ENCODE measurements at regions not wholly inside any gene's neighbourhood (a gene's known extent, or its start where the extent isn't known, plus 50 kb on each side); places are given as distances from the start of the nearest gene placed in this dataset.

DNA sequence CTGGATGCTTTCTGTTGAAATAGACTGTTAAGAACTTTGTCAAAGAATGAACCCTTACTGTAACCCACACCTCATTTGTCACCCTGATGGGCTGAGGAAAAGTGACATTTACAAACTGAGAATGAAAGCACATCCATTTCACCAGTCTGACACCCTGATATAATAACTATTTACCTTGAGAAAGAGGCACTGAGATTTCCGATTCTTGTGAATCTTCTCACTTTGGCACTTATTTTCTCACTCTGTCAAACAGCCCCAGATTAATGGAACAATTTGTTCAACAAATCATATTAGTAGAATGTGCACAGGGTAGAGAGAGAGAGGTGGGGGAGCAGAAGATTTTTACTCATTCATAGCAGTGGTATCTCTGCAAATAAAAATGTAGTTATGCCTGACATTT lies 606.9 kb downstream of the MCTP2 start:
- no peaks in the 10 kb centered on the region for H3K36me3 ChIP-seq (ENCODE audit: control insufficient read depth, insufficient read depth, low read length)
- peaks cover 13% of the 10 kb centered on the region for H3K9me3 ChIP-seq (ENCODE audit: control insufficient read depth, low read length)
- 100% methylated on average over 1 of the region's 1 CpG; no CpG with 5 or more reads in 1 of the 2 experiments for WGBS, 2 experiments (ENCODE audit: insufficient coverage in 2 of 2)
- H3K4me3 ChIP-seq (ENCODE audit: extremely low read depth, insufficient read depth, low read length, poor library complexity, severe bottlenecking), result no peak overlapping the region
- H3K4me1 ChIP-seq (ENCODE audit: control insufficient read depth, insufficient read depth, low read length, poor library complexity, severe bottlenecking), result no peaks in the 10 kb centered on the region
- no peak overlapping the region for H3K27ac ChIP-seq (ENCODE audit: low read depth, low read length, severe bottlenecking)

DNA sequence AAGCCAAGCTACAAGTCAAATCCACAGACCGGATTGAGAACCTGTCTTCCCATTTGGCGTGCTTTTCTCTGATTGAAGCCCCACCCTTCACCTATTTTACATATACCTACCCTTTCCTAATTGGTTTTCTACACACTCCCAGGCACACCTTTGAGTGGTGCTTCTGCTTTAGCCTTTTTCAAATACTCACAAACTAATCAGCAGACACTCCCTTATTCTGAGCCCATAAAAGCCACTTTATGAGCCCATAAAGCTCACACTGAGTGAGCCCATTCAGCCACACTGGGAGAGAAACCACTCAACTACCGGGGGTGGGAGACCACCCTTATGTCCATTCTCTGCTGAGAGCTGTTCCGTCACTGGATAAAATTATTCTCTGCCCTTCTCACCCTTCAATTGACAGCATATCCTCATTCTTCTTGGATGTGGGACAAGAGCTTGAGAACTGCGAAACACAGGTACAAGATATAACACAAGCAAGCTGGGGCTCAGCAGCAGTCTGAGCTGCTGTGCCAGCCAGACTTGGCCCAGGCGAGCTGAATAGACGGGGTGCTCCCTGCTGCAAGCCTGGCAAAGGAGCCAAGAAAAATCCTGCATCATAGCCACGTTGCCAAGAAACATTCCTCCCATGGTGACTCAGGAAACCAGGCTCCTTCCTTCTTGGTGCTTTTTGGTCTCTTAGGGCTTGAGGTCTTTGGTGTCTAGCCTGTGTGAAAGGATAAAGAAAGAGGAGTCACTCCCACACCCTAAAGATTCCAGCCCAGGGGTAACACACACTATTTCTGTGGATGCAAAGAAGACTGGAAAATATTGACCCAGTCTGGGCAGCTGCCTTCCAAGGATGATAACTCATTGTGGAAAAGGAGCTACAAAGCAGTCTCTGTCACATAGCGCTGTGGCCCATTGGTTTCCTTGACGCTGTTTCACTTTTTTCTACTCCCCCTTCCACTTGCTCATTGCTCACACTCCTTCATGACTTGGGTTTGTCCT lies 609.7 kb downstream of the MCTP2 start:
- Histone ChIP-seq H3K4me3 (ENCODE audit: extremely low read depth, insufficient read depth, low read length, poor library complexity, severe bottlenecking) (no peak overlapping the region), H3K9me3 (ENCODE audit: control insufficient read depth, low read length) (peaks cover 18% of the 10 kb centered on the region), H3K4me1 (ENCODE audit: control insufficient read depth, insufficient read depth, low read length, poor library complexity, severe bottlenecking) (peaks cover 10% of the 10 kb centered on the region), H3K27ac (ENCODE audit: low read depth, low read length, severe bottlenecking) (no peak overlapping the region), H3K36me3 (ENCODE audit: control insufficient read depth, insufficient read depth, low read length) (no peaks in the 10 kb centered on the region)
- 88 to 93% methylated on average over 8 to 9 of the region's 10 CpGs for WGBS, 2 experiments (ENCODE audit: insufficient coverage in 2 of 2)

DNA sequence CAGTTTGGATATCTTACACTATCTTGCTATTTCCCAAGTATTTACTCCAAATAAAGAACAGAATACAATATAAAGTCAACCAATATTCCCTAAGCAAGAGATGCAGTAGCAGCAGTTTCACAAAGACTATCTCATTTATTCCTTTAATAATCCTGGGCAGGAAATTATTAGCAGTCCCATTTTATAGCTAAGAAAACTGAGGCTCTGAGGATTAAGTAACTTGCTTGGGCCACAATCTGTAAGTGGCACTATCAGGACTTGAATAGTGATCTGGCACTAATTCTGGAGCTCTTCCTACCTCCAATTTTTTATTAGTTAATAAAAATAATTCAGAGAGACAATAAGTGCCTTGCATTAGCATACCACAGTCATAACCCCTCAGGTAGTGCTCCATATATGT lies 611.7 kb downstream of the MCTP2 start:
- no peak overlapping the region for H3K27ac ChIP-seq (ENCODE audit: low read depth, low read length, severe bottlenecking)
- no peak overlapping the region for H3K4me3 ChIP-seq (ENCODE audit: extremely low read depth, insufficient read depth, low read length, poor library complexity, severe bottlenecking)
- peaks cover 24% of the 10 kb centered on the region for H3K9me3 ChIP-seq (ENCODE audit: control insufficient read depth, low read length)
- peaks cover 10% of the 10 kb centered on the region for H3K4me1 ChIP-seq (ENCODE audit: control insufficient read depth, insufficient read depth, low read length, poor library complexity, severe bottlenecking)
- no peaks in the 10 kb centered on the region for H3K36me3 ChIP-seq (ENCODE audit: control insufficient read depth, insufficient read depth, low read length)

- WGBS, 2 experiments (ENCODE audit: insufficient coverage in 2 of 2), result 80 to 90% methylated on average over 1 to 2 of the region's 5 CpGs
- H3K4me1 ChIP-seq (ENCODE audit: control insufficient read depth, insufficient read depth, low read length, poor library complexity, severe bottlenecking), result peaks cover 10% of the 10 kb centered on the region
- no peaks in the 10 kb centered on the region for H3K36me3 ChIP-seq (ENCODE audit: control insufficient read depth, insufficient read depth, low read length)
- peak overlapping the region; percentile 18 for H3K4me3 ChIP-seq (ENCODE audit: extremely low read depth, insufficient read depth, low read length, poor library complexity, severe bottlenecking)
- peak overlapping the region; percentile 87 for H3K27ac ChIP-seq (ENCODE audit: low read depth, low read length, severe bottlenecking)
- peaks cover 24% of the 10 kb centered on the region for H3K9me3 ChIP-seq (ENCODE audit: control insufficient read depth, low read length)
Measured at GRCh38 chr15:94844198-94844537, 612.8 kb downstream of the MCTP2 start.

GRCh38 chr15:94844538-94845389 lies 613.4 kb downstream of the MCTP2 start:
- Histone ChIP-seq H3K4me1 (ENCODE audit: control insufficient read depth, insufficient read depth, low read length, poor library complexity, severe bottlenecking) (peaks cover 10% of the 10 kb centered on the region), H3K36me3 (ENCODE audit: control insufficient read depth, insufficient read depth, low read length) (no peaks in the 10 kb centered on the region), H3K9me3 (ENCODE audit: control insufficient read depth, low read length) (peaks cover 24% of the 10 kb centered on the region), H3K4me3 (ENCODE audit: extremely low read depth, insufficient read depth, low read length, poor library complexity, severe bottlenecking) (peak overlapping the region; percentile 18), H3K27ac (ENCODE audit: low read depth, low read length, severe bottlenecking) (peak overlapping the region; percentile 87)
- 6 to 11% methylated on average over 28 to 43 of the region's 83 CpGs for WGBS, 2 experiments (ENCODE audit: insufficient coverage in 2 of 2)

GRCh38 chr15:94845390-94845716 lies 614.0 kb downstream of the MCTP2 start:
- H3K4me3 ChIP-seq (ENCODE audit: extremely low read depth, insufficient read depth, low read length, poor library complexity, severe bottlenecking), result peak overlapping the region; percentile 5
- H3K27ac ChIP-seq (ENCODE audit: low read depth, low read length, severe bottlenecking), result peak overlapping the region; percentile 87
- no peaks in the 10 kb centered on the region for H3K36me3 ChIP-seq (ENCODE audit: control insufficient read depth, insufficient read depth, low read length)
- WGBS, 2 experiments (ENCODE audit: insufficient coverage in 2 of 2), result 24 to 56% methylated on average over 4 to 6 of the region's 9 CpGs
- peaks cover 24% of the 10 kb centered on the region for H3K9me3 ChIP-seq (ENCODE audit: control insufficient read depth, low read length)
- H3K4me1 ChIP-seq (ENCODE audit: control insufficient read depth, insufficient read depth, low read length, poor library complexity, severe bottlenecking), result peaks cover 10% of the 10 kb centered on the region

- Histone ChIP-seq H3K36me3 (ENCODE audit: control insufficient read depth, insufficient read depth, low read length) (no peaks in the 10 kb centered on the region), H3K9me3 (ENCODE audit: control insufficient read depth, low read length) (peaks cover 11% of the 10 kb centered on the region), H3K4me3 (ENCODE audit: extremely low read depth, insufficient read depth, low read length, poor library complexity, severe bottlenecking) (no peak overlapping the region), H3K4me1 (ENCODE audit: control insufficient read depth, insufficient read depth, low read length, poor library complexity, severe bottlenecking) (peaks cover 10% of the 10 kb centered on the region), H3K27ac (ENCODE audit: low read depth, low read length, severe bottlenecking) (no peak overlapping the region)
- WGBS, 2 experiments (ENCODE audit: insufficient coverage in 2 of 2), result 93 to 100% methylated on average over 3 of the region's 4 CpGs
Measured at GRCh38 chr15:94847325-94847724, 616.0 kb downstream of the MCTP2 start.

DNA sequence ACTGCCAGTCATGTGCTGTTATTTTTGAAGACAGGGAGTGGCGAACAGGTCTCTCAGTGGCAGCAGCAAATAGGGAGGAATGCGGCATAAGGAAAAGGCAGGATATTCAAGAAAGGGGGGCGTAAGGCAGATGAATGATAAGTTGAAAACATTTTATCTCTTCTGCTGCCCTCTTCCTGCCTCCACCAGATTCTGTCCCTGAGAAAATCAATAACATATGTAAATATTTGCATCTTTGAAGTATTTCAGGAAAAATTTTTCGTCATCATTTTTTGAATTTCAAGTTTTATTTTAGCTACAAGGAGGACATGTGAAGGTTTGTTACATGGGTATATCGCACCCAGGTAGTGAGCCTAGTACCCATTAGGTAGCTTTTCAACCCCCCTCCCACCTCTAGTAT lies 616.7 kb downstream of the MCTP2 start:
- 96% methylated on average over 2 of the region's 5 CpGs; no CpG with 5 or more reads in 1 of the 2 experiments for WGBS, 2 experiments (ENCODE audit: insufficient coverage in 2 of 2)
- no peaks in the 10 kb centered on the region for H3K36me3 ChIP-seq (ENCODE audit: control insufficient read depth, insufficient read depth, low read length)
- peaks cover 10% of the 10 kb centered on the region for H3K4me1 ChIP-seq (ENCODE audit: control insufficient read depth, insufficient read depth, low read length, poor library complexity, severe bottlenecking)
- peaks cover 11% of the 10 kb centered on the region for H3K9me3 ChIP-seq (ENCODE audit: control insufficient read depth, low read length)
- H3K4me3 ChIP-seq (ENCODE audit: extremely low read depth, insufficient read depth, low read length, poor library complexity, severe bottlenecking), result no peak overlapping the region
- H3K27ac ChIP-seq (ENCODE audit: low read depth, low read length, severe bottlenecking), result no peak overlapping the region

DNA sequence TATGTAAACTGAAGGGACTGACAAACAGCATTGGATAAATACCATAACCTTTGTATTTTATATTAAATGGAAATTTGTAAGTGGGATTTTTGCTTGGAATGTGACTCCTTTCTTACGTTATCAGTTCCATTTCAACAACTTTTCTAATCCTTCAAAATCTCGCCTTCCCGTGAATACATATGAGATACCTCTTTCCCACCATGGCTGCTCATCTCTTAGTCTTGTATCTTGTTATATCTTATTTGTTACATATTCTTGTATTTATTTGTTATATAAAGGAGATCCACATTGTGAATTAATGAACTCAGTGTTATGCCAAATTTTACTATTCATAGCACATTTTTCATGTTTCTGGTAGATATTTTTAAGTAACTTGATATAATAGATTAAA lies 623.7 kb downstream of the MCTP2 start:
- WGBS, 2 experiments (ENCODE audit: insufficient coverage in 2 of 2), result 100% methylated on average over 2 of the region's 3 CpGs; no CpG with 5 or more reads in 1 of the 2 experiments
- no peak overlapping the region for H3K27ac ChIP-seq (ENCODE audit: low read depth, low read length, severe bottlenecking)
- no peaks in the 10 kb centered on the region for H3K9me3 ChIP-seq (ENCODE audit: control insufficient read depth, low read length)
- H3K4me1 ChIP-seq (ENCODE audit: control insufficient read depth, insufficient read depth, low read length, poor library complexity, severe bottlenecking), result peaks cover 4% of the 10 kb centered on the region
- no peaks in the 10 kb centered on the region for H3K36me3 ChIP-seq (ENCODE audit: control insufficient read depth, insufficient read depth, low read length)
- H3K4me3 ChIP-seq (ENCODE audit: extremely low read depth, insufficient read depth, low read length, poor library complexity, severe bottlenecking), result no peak overlapping the region

GRCh38 chr15:94855409-94856266 lies 624.3 kb downstream of the MCTP2 start:
- Histone ChIP-seq H3K9me3 (ENCODE audit: control insufficient read depth, low read length) (no peaks in the 10 kb centered on the region), H3K4me3 (ENCODE audit: extremely low read depth, insufficient read depth, low read length, poor library complexity, severe bottlenecking) (no peak overlapping the region), H3K4me1 (ENCODE audit: control insufficient read depth, insufficient read depth, low read length, poor library complexity, severe bottlenecking) (peaks cover 4% of the 10 kb centered on the region), H3K36me3 (ENCODE audit: control insufficient read depth, insufficient read depth, low read length) (no peaks in the 10 kb centered on the region), H3K27ac (ENCODE audit: low read depth, low read length, severe bottlenecking) (no peak overlapping the region)
- 95% methylated on average over 35 to 43 of the region's 49 CpGs for WGBS, 2 experiments (ENCODE audit: insufficient coverage in 2 of 2)
